ENCODE measurements at regions not wholly inside any gene's neighbourhood (a gene's known extent, or its start where the extent isn't known, plus 50 kb on each side); places are given as distances from the start of the nearest gene placed in this dataset.
"Not testable (repeated sequence)": the region's sequence is repeated elsewhere in the genome, so short reads cannot be mapped to it uniquely, and the experiment has no call there.

GRCh38 chr17:16843511-16843910 is 128.4 kb downstream of the TNFRSF13B start:
- not testable (repeated sequence) for DNase-seq (ENCODE audit: low spot score)

DNA sequence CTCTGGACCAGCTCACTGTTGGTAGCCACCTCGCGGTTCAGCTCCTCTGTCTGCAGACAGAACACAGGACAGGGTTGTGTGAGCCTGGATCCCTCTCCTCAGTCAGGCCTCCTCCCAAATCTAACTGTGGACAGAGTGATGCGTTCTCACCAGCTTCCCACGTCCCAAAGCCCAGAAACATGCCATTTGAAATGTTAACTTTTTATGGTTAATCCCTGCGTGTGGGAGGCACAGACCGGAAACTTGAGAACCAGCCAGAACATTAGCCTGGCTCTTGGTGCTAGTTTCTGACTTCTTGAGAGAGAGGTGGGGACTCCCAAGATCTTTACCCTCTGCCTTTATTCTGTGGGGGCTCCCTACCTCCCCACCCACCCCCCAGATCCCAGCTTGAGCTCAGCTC is 129.6 kb downstream of the TNFRSF13B start:
- DNase-seq (ENCODE audit: low spot score) = not testable (repeated sequence)

DNA sequence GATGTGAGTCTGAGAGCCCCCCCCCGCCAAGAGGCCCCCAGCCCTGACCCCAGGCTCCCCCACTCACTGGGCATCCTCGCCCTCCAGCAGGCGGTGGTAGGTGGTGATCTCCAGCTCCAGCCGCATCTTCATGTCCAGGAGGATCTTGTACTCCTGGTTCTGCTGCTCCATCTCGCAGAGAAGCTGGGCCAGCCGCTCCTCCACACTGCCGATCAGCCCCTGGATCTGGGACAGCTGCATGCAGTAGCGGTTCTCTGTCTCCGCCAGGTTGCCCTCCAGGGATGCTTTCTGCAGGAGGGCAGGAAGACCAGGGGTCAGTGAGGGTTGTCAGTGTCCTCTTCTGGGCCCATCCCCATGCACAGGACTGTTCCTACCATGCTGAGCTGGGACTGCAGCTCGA is 130.0 kb downstream of the TNFRSF13B start:
- DNase-seq (ENCODE audit: low spot score) = not testable (repeated sequence)

GRCh38 chr17:16840219-16840618 is 131.7 kb downstream of the TNFRSF13B start:
- not testable (repeated sequence) for DNase-seq (ENCODE audit: low spot score)

- DNase-seq (ENCODE audit: low spot score) = not testable (repeated sequence)
Observed at GRCh38 chr17:16839242-16840175, 132.4 kb downstream of the TNFRSF13B start.

DNA sequence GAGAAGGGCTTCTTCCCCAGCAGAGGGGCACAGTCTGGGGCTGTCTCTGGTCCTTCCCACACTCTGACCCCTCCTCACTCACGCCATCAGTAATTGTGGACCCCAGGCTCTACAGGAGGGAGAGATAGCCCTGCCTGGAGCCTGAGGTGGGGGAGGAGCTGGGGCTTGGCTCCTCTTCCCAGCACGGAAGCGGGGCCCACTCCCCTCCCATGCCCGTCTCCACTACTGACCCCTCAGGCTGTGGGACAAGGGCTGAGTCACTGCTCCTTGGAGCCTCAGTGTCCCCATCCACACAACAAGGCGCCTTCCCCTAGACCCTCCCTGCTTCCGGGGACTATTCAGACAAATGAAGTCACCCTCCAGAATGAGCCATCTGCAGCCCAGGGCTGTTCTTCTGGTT is 133.1 kb downstream of the TNFRSF13B start:
- DNase-seq (ENCODE audit: low spot score) = not testable (repeated sequence)

- not testable (repeated sequence) for DNase-seq (ENCODE audit: low spot score)
Observed at GRCh38 chr17:16838287-16838686, 133.6 kb downstream of the TNFRSF13B start.

DNA sequence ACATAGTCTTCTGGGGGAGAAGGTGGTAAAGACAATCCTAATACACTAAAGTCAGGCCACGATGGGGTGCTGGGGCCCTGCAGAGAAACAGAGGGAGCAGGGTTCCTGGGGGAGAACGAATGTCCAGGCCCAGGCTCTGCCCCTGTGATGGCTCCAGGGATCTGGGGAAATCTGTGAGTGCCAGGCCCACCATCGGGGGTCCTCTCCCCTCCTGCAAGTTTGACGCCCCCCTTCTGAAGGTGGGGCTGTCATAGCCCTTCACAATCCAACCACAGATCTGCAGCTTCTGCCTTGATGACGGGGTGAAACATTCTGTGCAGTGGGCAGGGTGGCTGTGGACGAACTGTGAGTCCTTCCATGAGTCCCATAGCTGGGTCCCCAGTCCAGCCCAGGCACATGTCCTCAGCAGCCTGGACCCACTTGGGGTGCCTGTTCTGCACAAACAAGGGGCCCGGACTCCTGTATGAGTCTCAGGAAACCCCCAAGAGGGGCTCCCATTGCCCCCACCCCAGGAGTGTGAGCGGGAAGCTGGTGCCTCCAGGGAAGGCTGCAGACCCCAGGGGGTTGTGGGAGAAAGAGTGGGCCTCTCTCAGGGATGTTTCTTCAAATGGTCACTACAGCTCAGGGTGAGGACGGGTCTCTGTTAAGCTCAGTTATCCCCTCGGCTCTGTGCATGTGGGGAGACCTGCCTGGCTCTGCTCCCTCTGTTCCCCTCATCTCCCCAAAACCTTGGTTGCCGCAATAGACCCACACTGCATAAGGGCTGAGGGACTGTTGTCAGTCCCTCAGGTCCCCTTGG is 134.3 kb downstream of the TNFRSF13B start:
- DNase-seq (ENCODE audit: low spot score) = not testable (repeated sequence)

- not testable (repeated sequence) for DNase-seq (ENCODE audit: low spot score)
Observed at GRCh38 chr17:16836315-16836915, 135.5 kb downstream of the TNFRSF13B start.

- not testable (repeated sequence) for DNase-seq (ENCODE audit: low spot score)
Observed at GRCh38 chr17:16833517-16833916, 138.4 kb downstream of the TNFRSF13B start.

- not testable (repeated sequence) for DNase-seq (ENCODE audit: low spot score)
Observed at GRCh38 chr17:16832853-16833252, 139.1 kb downstream of the TNFRSF13B start.

DNA sequence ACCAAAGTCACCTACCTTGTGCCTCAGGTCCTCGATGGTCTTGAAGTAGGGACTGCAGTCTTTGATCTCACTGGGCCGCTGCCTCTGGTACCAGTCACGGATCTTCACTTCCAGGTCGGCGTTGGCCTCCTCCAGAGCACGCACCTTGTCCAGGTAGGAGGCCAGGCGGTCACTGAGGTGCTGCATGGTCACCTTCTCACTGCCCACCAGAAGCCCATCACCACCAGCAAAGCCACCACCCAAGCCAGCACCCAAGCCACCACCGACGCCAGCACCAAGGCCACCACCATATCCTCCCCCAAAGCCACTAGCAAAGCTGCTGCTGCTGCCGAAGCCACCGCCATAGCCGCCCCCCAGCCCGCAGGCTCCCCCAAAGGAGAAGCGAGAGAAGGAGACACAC is 139.7 kb downstream of the TNFRSF13B start:
- DNase-seq (ENCODE audit: low spot score) = not testable (repeated sequence)

- DNase-seq (ENCODE audit: low spot score) = not testable (repeated sequence)
Observed at GRCh38 chr17:16830770-16831169, 140.7 kb downstream of the CCDC144A start.

DNA sequence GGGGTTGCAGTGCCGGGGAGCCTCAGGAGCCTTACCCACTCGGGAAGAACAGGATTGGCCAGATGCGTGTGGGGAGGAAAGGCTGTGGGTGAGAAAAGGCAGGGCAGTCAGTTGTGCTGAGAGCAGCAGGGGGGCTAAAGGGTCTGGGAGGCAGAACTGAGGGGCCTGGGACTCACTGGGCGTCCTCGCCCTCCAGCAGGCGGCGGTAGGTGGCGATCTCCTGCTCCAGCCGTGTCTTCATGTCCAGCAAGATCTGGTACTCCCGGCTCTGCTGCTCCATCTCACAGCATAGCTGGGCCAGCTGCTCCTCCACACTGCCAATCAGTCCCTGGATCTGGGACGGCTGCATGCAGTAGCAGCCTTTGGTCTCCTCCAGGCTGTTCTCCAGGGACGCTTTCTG is 140.2 kb downstream of the CCDC144A start:
- DNase-seq (ENCODE audit: low spot score) = not testable (repeated sequence)
